IMR-90 (cell line): ENCODE measurements at regions not wholly inside any gene's neighbourhood (a gene's known extent, or its start where the extent isn't known, plus 50 kb on each side); places are given as distances from the start of the nearest gene placed in this dataset.

Source experiments
- ATAC-seq: fragments of 200-7000 bp; cut with Tn5 transposase; 2 replicates; pipeline ENCODE4 v1.9.1; 2020; ENCODE audit warnings: low read depth, mild to moderate bottlenecking, moderate library complexity
- BruUV-seq: library from RNA; stranded (reverse); fragments of 400-500 nt; replicated peaks from 2 replicates; lab custom pipeline; 2021; lab: Mats Ljungman, UMichigan
- CTCF ChIA-PET: fragments of 300-600 bp; formaldehyde crosslinking; extraction: SDS; loops from one replicate; lab custom pipeline; 2021; ENCODE audit warnings: antibody characterized with exemption; lab: Yijun Ruan, JAX
- POLR2A ChIA-PET: fragments of 300-600 bp; sonication (Branson Sonifier 250); formaldehyde crosslinking; loops from one replicate; lab custom pipeline; 2022; ENCODE audit warnings: antibody characterized with exemption; ENCODE audit not compliant: unreplicated experiment; lab: Charles Lee
- DNase-seq: peaks from one replicate; pipeline ENCODE4 v3.0.0; 2013
- H2AFZ ChIP-seq: replicated peaks from 2 replicates; pipeline ENCODE3; 2013; ENCODE audit warnings: low read length, mild to moderate bottlenecking; ENCODE audit not compliant: poor library complexity
- H2AK5ac ChIP-seq: 2 replicates; pipeline ENCODE4 v1.6.1; 2013; ENCODE audit warnings: low read depth, low read length, inconsistent platforms
- H2AK9ac ChIP-seq: replicated peaks from 2 replicates; pipeline ENCODE3; 2013; ENCODE audit warnings: mild to moderate bottlenecking, low read depth, low read length, moderate library complexity; ENCODE audit not compliant: poor library complexity
- H2BK120ac ChIP-seq: 2 replicates; pipeline ENCODE4 v1.6.1; 2013; ENCODE audit warnings: low read depth, low read length, inconsistent platforms
- H2BK15ac ChIP-seq: 3 replicates; pipeline ENCODE4 v1.6.1; 2013; ENCODE audit warnings: low read depth, low read length, inconsistent platforms
- H2BK20ac ChIP-seq: 2 replicates; pipeline ENCODE4 v1.6.1; 2013; ENCODE audit warnings: low read depth, mild to moderate bottlenecking, inconsistent platforms, low read length, moderate library complexity
- H2BK5ac ChIP-seq: 2 replicates; pipeline ENCODE4 v1.6.1; 2013; ENCODE audit warnings: mild to moderate bottlenecking, low read depth, low read length, inconsistent platforms; ENCODE audit not compliant: poor library complexity, severe bottlenecking
- H3K14ac ChIP-seq: replicated peaks from 2 replicates; pipeline ENCODE4 v1.6.1; 2013; ENCODE audit warnings: low read depth, low read length, inconsistent platforms
- H3K18ac ChIP-seq: 2 replicates; pipeline ENCODE4 v1.6.1; 2013; ENCODE audit warnings: low read depth, low read length, control low read depth
- H3K23ac ChIP-seq: 2 replicates; pipeline ENCODE4 v1.6.1; 2013; ENCODE audit warnings: low read depth, low read length, inconsistent platforms
- H3K27ac ChIP-seq: 2 replicates; pipeline ENCODE4 v1.5.1; 2013; ENCODE audit warnings: mild to moderate bottlenecking, control low read depth, low read length; ENCODE audit not compliant: insufficient read depth
- H3K27me3 ChIP-seq: 2 replicates; pipeline ENCODE4 v1.6.1; 2013; ENCODE audit warnings: low read length; ENCODE audit not compliant: control insufficient read depth, insufficient read depth
- H3K36me3 ChIP-seq: 2 replicates; pipeline ENCODE4 v1.6.1; 2013; ENCODE audit warnings: low read length, mixed read lengths; ENCODE audit not compliant: control insufficient read depth, insufficient read depth
- H3K4ac ChIP-seq: 2 replicates; pipeline ENCODE4 v1.6.1; 2013; ENCODE audit warnings: low read depth, low read length, inconsistent platforms
- H3K4me1 ChIP-seq: 2 replicates; pipeline ENCODE4 v1.6.1; 2013; ENCODE audit warnings: low read length, mixed read lengths; ENCODE audit not compliant: control insufficient read depth, insufficient read depth
- H3K4me2 ChIP-seq: 2 replicates; pipeline ENCODE4 v1.6.1; 2013; ENCODE audit warnings: low read depth, mild to moderate bottlenecking, control low read depth, low read length, moderate library complexity
- H3K4me3 ChIP-seq: 2 replicates; pipeline ENCODE4 v1.5.1; 2013; ENCODE audit warnings: low read depth, mild to moderate bottlenecking, control low read depth, low read length, moderate library complexity; ENCODE audit not compliant: insufficient read depth
- H3K56ac ChIP-seq: 2 replicates; pipeline ENCODE4 v1.6.1; 2013; ENCODE audit warnings: low read length, inconsistent platforms; ENCODE audit not compliant: insufficient read depth; ENCODE audit errors: extremely low read depth
- H3K79me1 ChIP-seq, 2 experiments: 2 replicates each; pipeline ENCODE4 v1.6.1; 2013; ENCODE audit warnings: low read length in 2 of 2, inconsistent platforms in 1 of 2, low read depth in 1 of 2
- H3K9ac ChIP-seq: 2 replicates; pipeline ENCODE4 v1.6.1; 2013; ENCODE audit warnings: low read depth, low read length, control low read depth
- H3K9me1 ChIP-seq: 2 replicates; pipeline ENCODE4 v1.6.1; 2013; ENCODE audit warnings: low read length, inconsistent platforms; ENCODE audit not compliant: insufficient read depth
- H3K9me3 ChIP-seq: 2 replicates; pipeline ENCODE4 v1.6.1; 2013; ENCODE audit warnings: low read length; ENCODE audit not compliant: control insufficient read depth, insufficient read depth
- H4K20me1 ChIP-seq: 2 replicates; pipeline ENCODE4 v1.6.1; 2013; ENCODE audit warnings: low read length, inconsistent platforms; ENCODE audit not compliant: insufficient read depth
- H4K5ac ChIP-seq: 2 replicates; pipeline ENCODE4 v1.6.1; 2013; ENCODE audit warnings: mild to moderate bottlenecking, low read depth, low read length, control low read depth
- H4K8ac ChIP-seq, 2 experiments: 2 replicates each; pipeline ENCODE4 v1.6.1; 2013; ENCODE audit warnings: low read depth in 2 of 2, low read length in 2 of 2, control low read depth in 1 of 2, inconsistent platforms in 1 of 2
- H4K91ac ChIP-seq: 2 replicates; pipeline ENCODE4 v1.6.1; 2013; ENCODE audit warnings: low read depth, low read length, inconsistent platforms; ENCODE audit not compliant: insufficient read depth
- BHLHE40 ChIP-seq: fragments of 150-350 bp; IDR thresholded peaks from 2 replicates; pipeline ENCODE4 v1.6.1; 2016; ENCODE audit warnings: mild to moderate bottlenecking, low read depth, low read length
- CHD1 ChIP-seq: IDR thresholded peaks from 2 replicates; pipeline ENCODE4 v1.6.1; 2012; ENCODE audit warnings: low read depth, low read length, improper control_type of control experiment
- ELK1 ChIP-seq: fragments of 150-350 bp; IDR thresholded peaks from 2 replicates; pipeline ENCODE4 v1.6.1; 2016; ENCODE audit warnings: low read depth, mild to moderate bottlenecking, low read length, moderate library complexity, borderline replicate concordance
- FOS ChIP-seq: fragments of 150-350 bp; IDR thresholded peaks from 2 replicates; pipeline ENCODE4 v1.6.1; 2016; ENCODE audit warnings: low read depth, low read length
- MAZ ChIP-seq: IDR thresholded peaks from 2 replicates; pipeline ENCODE4 v1.6.1; 2012; ENCODE audit warnings: low read depth, mild to moderate bottlenecking, low read length, improper control_type of control experiment, moderate library complexity, borderline replicate concordance
- MXI1 ChIP-seq: IDR thresholded peaks from 2 replicates; pipeline ENCODE4 v1.6.1; 2012; ENCODE audit warnings: low read depth, mild to moderate bottlenecking, low read length, moderate library complexity, borderline replicate concordance
- NFE2L2 ChIP-seq: fragments of 150-350 bp; IDR thresholded peaks from 2 replicates; pipeline ENCODE4 v1.6.1; 2016; ENCODE audit warnings: low read depth, mild to moderate bottlenecking, low read length
- POLR2A ChIP-seq: IDR thresholded peaks from 2 replicates; pipeline ENCODE4 v1.6.1; 2012; ENCODE audit warnings: mild to moderate bottlenecking, low read depth, low read length
- RAD21 ChIP-seq: IDR thresholded peaks from 2 replicates; pipeline ENCODE4 v1.6.1; 2012; ENCODE audit warnings: low read length, improper control_type of control experiment
- RCOR1 ChIP-seq: IDR thresholded peaks from 2 replicates; pipeline ENCODE4 v1.6.1; 2012; ENCODE audit warnings: mild to moderate bottlenecking, low read length, improper control_type of control experiment; ENCODE audit not compliant: insufficient replicate concordance
- SMC3 ChIP-seq: fragments of 150-350 bp; IDR thresholded peaks from 2 replicates; pipeline ENCODE4 v1.6.1; 2016; ENCODE audit warnings: low read depth, mild to moderate bottlenecking, antibody characterized with exemption, low read length, moderate library complexity
- USF2 ChIP-seq: fragments of 150-350 bp; IDR thresholded peaks from 2 replicates; pipeline ENCODE4 v1.6.1; 2017; ENCODE audit warnings: mild to moderate bottlenecking, antibody characterized with exemption, low read length, low read depth
- WGBS, 2 experiments: methylation state at CpG; one replicate each; pipeline versions ENCODE4 v1.1.5 to v1.1.7; 2013; ENCODE audit warnings: missing lambda C conversion rate in 2 of 2; ENCODE audit not compliant: insufficient read length in 1 of 2; ENCODE audit errors: extremely low coverage in 2 of 2; 5-methylcytosine and 5-hydroxymethylcytosine counted together
- dilution Hi-C: fragments of 300-500 bp; cut with HindIII; formaldehyde crosslinking; loops from one replicate; pipeline ENCODE4 v1.14.3; 2018; ENCODE audit warnings: low sequenced_read_pairs; ENCODE audit not compliant: unreplicated experiment
- in situ Hi-C: fragments of 300-500 bp; cut with MboI; formaldehyde crosslinking; loops from 3 replicates; pipeline ENCODE4 v1.14.3; 2019; ENCODE audit warnings: low sequenced_read_pairs, inconsistent platforms, mixed read lengths
- intact Hi-C: fragments of 100-400 bp; cut with micrococcal nuclease; formaldehyde crosslinking; loops from 2 replicates; pipeline ENCODE4 v1.10.0; 2022

GRCh38 chr5:6003040-6003825, 375.1 kb downstream of the MED10 start:
- no peaks in the 10 kb centered on the region for H4K20me1 ChIP-seq
- in situ Hi-C loops (no loop called here), dilution Hi-C loops (no loop called here), intact Hi-C loops (no loop called here)
- no peak overlapping the region for H2BK5ac ChIP-seq
- BruUV-seq = no TSS peak
- ChIA-PET CTCF (no interaction called here), POLR2A (no interaction called here)
- no peak for TF ChIP-seq RCOR1
- no peak for TF ChIP-seq USF2
- TF ChIP-seq MXI1 = no peak
- no peak for TF ChIP-seq ELK1
- TF ChIP-seq RAD21 = no peak
- no peak for TF ChIP-seq MAZ
- TF ChIP-seq NFE2L2 = no peak
- TF ChIP-seq POLR2A = no peak
- TF ChIP-seq SMC3 = no peak
- no peak for TF ChIP-seq FOS
- TF ChIP-seq CHD1 = no peak
- no peak for TF ChIP-seq BHLHE40
- H3K27me3 ChIP-seq = no peaks in the 10 kb centered on the region
- H3K4me3 ChIP-seq = no peak overlapping the region
- no peak overlapping the region for H3K4me2 ChIP-seq
- WGBS, 2 experiments = 18% methylated on average over 2 of the region's 11 CpGs; no CpG with 5 or more reads in 1 of the 2 experiments
- no peak overlapping the region for H2AFZ ChIP-seq
- DNase-seq = no peak
- H3K56ac ChIP-seq = no peak overlapping the region
- H3K4me1 ChIP-seq = no peaks in the 10 kb centered on the region
- no peaks in the 10 kb centered on the region for H3K36me3 ChIP-seq
- no peak for ATAC-seq
- no peak overlapping the region for H3K18ac ChIP-seq
- no peak overlapping the region for H2AK5ac ChIP-seq
- no peak overlapping the region for H4K91ac ChIP-seq
- H3K4ac ChIP-seq = no peak overlapping the region
- peaks cover 40% of the 10 kb centered on the region for H3K9me3 ChIP-seq
- no peak overlapping the region for H2AK9ac ChIP-seq
- H3K23ac ChIP-seq = no peak overlapping the region
- H3K9ac ChIP-seq = no peak overlapping the region
- H4K8ac ChIP-seq = no peak overlapping the region
- H2BK120ac ChIP-seq = no peak overlapping the region
- H3K14ac ChIP-seq = no peak overlapping the region
- no peak overlapping the region for H2BK20ac ChIP-seq
- no peak overlapping the region for H4K5ac ChIP-seq
- H3K79me1 ChIP-seq = no peaks in the 10 kb centered on the region
- H3K9me1 ChIP-seq = no peaks in the 10 kb centered on the region
- no peak overlapping the region for H2BK15ac ChIP-seq
- no peak overlapping the region for H3K27ac ChIP-seq
